Coronary artery (tissue), 2 donors: ENCODE measurements at regions not wholly inside any gene's neighbourhood (a gene's known extent, or its start where the extent isn't known, plus 50 kb on each side); places are given as distances from the start of the nearest gene placed in this dataset.
"Not testable (repeated sequence)": the region's sequence is repeated elsewhere in the genome, so short reads cannot be mapped to it uniquely, and the experiment has no call there.

Experiments used
- DNase-seq: peaks from one replicate; pipeline ENCODE4 v3.0.0-alpha.2; 2017; ENCODE audit warnings: low spot score
- H3K27ac ChIP-seq, 2 donors: fragments of 200-600 bp; sonication (generic); one replicate each; pipeline ENCODE4 v1.5.1; 2016 to 2019
- H3K4me3 ChIP-seq: fragments of 200-600 bp; sonication (generic); 2 replicates; pipeline ENCODE4 v1.5.1; 2016; ENCODE audit warnings: mild to moderate bottlenecking, moderate library complexity
- TF ChIP-seq, protein P1 (sequence below): fragments of 200-600 bp; sonication (generic); IDR thresholded peaks from one replicate; pipeline ENCODE4 v1.5.1; 2019; ENCODE audit warnings: antibody characterized with exemption

DNA sequence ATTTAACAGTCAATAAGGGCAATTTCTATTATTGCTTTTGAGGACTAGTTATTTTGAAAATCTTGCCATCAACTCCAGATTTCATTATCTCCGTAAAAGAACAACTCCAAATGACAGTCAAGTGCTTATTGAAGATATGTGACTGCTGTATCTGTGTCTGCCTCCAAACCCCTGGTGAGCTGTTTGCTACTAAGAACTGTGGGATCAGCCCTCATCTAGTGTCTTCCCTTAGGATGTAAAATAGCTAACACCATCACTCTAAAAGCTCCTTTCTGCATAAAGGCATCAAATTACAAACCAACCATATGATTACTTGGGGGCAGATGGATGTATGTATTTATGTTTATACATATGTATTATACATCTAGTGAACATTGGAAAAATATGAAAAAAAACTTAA lies 70.8 kb upstream of the SLC13A1 start:
- TF ChIP-seq, protein P1, sequence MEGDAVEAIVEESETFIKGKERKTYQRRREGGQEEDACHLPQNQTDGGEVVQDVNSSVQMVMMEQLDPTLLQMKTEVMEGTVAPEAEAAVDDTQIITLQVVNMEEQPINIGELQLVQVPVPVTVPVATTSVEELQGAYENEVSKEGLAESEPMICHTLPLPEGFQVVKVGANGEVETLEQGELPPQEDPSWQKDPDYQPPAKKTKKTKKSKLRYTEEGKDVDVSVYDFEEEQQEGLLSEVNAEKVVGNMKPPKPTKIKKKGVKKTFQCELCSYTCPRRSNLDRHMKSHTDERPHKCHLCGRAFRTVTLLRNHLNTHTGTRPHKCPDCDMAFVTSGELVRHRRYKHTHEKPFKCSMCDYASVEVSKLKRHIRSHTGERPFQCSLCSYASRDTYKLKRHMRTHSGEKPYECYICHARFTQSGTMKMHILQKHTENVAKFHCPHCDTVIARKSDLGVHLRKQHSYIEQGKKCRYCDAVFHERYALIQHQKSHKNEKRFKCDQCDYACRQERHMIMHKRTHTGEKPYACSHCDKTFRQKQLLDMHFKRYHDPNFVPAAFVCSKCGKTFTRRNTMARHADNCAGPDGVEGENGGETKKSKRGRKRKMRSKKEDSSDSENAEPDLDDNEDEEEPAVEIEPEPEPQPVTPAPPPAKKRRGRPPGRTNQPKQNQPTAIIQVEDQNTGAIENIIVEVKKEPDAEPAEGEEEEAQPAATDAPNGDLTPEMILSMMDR: no peak
- Histone ChIP-seq H3K27ac (no peak overlapping the region), H3K4me3 (no peak overlapping the region)
- no peak for DNase-seq

DNA sequence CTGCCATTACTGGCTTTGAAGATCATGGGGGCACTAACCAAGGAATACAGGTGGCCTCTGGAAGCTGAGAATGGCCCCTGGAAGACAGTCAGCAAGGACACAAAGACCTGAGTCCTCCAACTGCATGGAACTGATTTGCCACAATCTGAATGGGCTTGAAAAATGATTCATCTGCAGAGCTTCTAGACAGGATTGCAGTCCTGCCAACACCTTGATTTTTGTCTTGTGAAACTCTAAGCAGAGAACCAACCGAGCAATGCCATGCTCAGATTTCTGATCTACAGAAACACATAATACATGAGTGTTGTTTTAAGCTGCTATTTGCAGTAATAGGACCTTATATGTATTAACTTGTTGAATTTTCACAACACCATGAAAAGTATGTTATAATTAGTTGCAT lies 66.1 kb upstream of the SLC13A1 start:
- Histone ChIP-seq H3K4me3 (no peak overlapping the region), H3K27ac (no peak overlapping the region)
- DNase-seq: no peak
- TF ChIP-seq, protein P1: no peak

DNA sequence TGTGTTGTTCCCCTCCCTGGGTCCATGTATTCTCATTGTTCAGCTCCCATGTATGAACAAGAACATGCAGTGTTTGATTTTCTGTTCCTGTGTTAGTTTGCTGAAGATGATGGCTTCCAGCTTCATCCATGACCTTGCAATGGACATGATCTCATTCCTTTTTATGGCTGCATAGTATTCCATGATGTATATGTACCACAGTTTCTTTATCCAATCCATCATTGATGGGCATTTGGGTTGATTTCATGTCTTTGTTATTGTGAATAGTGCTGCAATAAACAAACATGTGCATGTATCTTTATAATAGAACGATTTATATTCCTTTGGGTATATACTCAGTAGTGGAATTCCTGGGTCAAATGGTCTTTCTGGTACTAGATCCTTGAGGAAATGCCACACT lies 65.1 kb upstream of the SLC13A1 start:
- DNase-seq, H3K4me3 ChIP-seq, H3K27ac ChIP-seq: not testable (repeated sequence)

DNA sequence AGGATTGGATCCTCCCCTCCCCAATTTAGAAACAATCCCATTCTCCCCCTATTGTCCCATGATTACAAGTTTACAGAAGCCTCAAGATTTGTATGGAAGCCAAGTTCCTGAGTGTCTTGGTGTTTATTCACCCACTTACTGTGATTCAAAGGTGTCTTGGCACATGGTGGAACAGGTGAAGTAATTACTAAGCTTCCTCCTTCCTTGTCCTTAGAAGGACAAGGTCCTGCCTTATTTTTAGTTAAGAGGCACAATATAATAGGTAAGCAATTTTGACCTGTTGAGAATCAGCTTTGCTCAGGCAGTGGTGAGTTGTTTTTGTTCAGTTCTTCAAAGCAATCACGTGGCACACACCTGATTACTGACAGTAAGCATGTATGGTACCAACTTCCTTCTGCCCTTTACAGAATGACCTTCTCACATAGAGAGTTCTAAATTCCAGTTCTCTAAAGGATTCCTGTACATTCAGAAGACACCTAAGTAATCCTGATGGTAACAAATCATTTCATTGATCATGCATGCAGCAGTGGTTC lies 60.7 kb upstream of the SLC13A1 start:
- H3K27ac ChIP-seq: no peak overlapping the region
- no peak for DNase-seq
- no peak overlapping the region for H3K4me3 ChIP-seq
- TF ChIP-seq, protein P1: no peak

DNA sequence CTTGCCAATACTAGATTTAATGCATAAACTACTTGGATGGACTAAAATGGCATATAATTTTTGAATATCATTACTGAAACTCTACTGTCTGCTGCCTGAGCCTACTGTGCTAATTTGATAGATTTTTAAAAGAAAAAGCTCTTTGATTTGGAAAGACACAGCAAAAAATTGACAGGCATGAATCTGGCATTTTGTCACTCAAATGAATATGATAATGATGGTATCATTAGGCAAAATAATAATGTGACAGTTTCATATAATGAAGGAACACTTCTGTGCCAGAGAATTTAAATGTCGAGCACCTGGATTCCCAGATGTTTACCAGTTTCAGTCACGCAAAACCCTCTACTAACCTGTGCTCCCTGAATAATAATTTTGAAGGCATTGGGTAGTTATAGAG lies 60.0 kb upstream of the SLC13A1 start:
- DNase-seq: no peak
- no peak overlapping the region for H3K27ac ChIP-seq
- TF ChIP-seq, protein P1: no peak
- no peak overlapping the region for H3K4me3 ChIP-seq
